ENCODE measurements at regions not wholly inside any gene's neighbourhood (a gene's known extent, or its start where the extent isn't known, plus 50 kb on each side); places are given as distances from the start of the nearest gene placed in this dataset.

DNA sequence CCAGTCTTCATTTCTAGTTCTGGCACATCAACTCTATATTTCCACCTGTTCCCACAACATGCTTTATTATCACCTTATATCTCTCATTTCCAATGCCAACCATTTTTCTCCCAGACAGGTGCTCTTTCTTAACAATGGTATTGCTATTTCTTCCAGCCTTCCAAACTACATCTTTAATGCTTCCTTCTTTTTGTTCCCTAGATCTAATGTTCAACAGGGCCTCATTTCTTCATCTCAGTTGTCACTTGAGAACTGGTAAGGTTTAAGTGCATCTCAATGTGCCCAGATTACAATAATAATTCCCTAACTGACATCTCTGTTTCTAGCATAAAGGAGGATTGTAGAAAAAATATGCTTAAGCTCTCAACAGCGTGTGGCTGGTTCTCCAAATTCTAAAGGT lies 272.6 kb downstream of the COX7C start:
- no peak for TF ChIP-seq POLR2AphosphoS5 (IDR thresholded peaks at IDR 0.05)
- TF ChIP-seq, protein P1, sequence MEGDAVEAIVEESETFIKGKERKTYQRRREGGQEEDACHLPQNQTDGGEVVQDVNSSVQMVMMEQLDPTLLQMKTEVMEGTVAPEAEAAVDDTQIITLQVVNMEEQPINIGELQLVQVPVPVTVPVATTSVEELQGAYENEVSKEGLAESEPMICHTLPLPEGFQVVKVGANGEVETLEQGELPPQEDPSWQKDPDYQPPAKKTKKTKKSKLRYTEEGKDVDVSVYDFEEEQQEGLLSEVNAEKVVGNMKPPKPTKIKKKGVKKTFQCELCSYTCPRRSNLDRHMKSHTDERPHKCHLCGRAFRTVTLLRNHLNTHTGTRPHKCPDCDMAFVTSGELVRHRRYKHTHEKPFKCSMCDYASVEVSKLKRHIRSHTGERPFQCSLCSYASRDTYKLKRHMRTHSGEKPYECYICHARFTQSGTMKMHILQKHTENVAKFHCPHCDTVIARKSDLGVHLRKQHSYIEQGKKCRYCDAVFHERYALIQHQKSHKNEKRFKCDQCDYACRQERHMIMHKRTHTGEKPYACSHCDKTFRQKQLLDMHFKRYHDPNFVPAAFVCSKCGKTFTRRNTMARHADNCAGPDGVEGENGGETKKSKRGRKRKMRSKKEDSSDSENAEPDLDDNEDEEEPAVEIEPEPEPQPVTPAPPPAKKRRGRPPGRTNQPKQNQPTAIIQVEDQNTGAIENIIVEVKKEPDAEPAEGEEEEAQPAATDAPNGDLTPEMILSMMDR (IDR thresholded peaks at IDR 0.05), result no peak

Data from esophagus muscularis mucosa (tissue), 3 donors.